HG02571 (cell line): ENCODE measurements at regions not wholly inside any gene's neighbourhood (a gene's known extent, or its start where the extent isn't known, plus 50 kb on each side); places are given as distances from the start of the nearest gene placed in this dataset.

Experiments used
- ATAC-seq: cut with Tn5 transposase; IDR thresholded peaks from one replicate; pipeline ENCODE4 v1.9.1; 2021; ENCODE audit warnings: mild to moderate bottlenecking, moderate library complexity; ENCODE audit not compliant: unreplicated experiment

DNA sequence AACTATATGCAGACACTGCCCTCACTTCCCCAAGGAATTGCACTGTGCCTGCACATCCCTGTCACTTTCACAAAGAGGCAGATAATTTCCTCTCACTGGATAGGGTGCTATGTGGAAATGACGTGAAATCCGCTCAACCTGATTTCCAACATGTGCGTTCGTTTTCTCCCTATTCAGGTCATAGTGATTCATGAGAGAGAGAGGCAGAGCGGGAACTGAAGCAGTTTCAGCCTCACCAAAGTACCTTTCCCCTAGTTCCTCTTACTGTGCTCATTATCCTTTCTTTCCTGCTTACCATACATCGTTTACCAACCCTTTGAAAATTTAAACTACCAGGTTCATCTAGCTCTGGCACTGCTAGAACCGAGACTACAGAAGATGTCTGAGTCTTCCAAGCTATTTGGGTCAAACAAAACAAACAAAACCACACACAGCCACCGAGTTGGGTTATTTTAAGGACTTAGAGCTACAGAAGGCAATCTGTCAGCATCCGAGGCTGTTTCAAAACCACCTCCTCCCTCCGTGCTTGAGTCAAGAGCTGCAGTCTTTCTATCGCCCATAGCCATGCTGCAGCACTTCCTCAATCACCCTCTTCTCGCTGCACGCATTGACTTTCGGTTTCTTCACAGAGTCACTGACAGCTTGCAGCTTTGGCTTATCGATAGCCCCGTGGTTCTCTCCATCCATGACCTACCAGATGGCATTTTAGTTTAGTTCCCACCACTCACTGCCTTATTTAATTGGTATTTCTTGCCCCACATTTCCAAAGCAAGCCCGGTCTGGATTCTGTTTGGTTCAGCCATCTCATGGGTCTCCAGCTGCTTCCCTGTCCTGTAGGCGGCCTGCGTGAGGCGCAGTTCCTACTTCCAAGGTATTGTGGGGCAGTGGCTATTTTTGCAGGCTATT is 1395.8 kb downstream of the EFNB2 start:
- ATAC-seq: peak; percentile 98

DNA sequence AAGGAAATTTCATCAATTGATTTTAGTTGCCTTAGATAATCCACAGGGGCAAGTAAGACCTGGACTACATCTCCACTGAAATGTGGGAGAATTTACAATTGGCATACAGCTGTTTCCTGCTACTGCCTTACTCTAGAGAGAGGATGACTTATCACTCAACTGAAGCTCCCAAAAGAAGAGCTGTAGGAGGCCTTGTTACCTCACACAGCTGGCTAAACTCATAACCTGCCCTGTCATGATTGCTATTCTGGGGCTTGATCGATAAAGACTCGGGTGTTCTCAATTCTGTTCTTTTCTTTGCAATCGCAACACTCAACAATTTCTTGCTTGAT is 1396.4 kb downstream of the EFNB2 start:
- peak; percentile 6 for ATAC-seq

DNA sequence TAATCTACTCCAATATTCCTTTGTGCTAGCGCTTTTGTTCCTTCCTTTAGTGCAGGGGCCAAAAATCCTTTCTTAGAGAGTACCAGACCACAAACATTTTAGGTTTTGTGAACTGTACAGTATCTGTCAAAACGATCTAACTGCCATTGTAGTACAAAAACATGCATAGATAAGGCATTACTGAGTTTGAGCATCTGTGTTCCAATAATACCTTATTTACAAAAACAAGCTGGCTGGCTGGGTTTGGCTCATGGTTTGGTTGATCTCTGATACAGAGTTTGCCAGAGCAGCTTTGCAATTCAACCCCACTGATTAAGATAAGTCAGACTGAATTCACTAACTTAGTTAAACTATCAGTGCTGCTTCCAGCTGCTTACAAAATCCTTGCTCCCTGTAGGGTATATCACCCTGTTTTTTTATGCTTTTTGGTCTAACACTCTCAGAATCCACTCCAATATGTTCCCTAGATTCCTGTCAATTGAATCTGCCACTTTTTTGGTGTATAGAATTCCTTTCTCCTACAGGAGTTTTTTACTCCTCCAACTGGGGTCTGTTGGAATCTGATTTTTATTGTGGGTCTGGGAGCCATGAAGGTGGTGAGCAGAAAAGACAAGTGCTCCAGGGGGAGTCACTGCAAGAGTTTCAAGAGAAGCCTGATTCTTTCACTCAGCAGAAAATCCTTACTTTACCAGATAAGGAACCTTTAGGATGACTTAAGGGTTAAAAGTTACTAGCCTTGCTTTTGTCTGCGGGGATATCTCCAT is 1399.4 kb downstream of the EFNB2 start:
- ATAC-seq: no peak

DNA sequence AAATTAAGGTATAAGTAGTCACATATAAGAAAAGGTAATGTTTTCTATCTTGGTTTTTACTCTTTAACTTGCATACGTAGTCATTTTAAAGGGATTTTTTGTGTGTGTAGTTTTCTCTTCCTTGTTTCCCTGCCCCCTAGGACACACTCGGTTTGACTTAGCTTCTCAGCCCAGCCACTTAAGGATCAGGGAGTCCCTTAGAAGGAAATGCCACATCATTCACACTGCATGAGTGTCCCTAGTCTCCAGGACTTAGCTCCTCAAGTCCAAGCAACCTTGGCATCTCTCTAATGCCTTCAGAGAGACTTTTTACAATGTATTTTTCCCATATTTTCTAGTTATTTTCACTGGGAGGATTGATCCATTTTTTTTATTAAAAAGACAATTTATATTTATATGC is 1407.7 kb downstream of the EFNB2 start:
- ATAC-seq: no peak

DNA sequence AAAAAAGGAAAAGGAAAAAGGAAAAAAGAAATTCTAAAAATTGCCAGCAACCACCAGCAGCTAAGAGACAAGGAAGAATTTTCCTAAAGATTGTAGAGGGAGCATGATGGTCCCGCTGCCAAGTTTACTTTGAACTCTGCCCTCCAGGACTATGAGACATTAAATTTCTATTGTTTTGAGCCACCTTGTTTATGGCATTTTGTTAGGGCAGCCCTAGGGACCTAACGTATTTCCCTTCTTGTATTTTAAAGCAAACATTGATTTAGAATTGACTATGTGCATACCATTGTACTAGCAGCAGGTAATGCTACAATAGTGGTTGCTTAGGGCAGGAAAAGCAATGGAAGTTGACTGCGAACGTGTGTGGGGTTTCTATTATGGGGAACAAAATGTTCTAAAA is 1414.2 kb downstream of the EFNB2 start:
- no peak for ATAC-seq

DNA sequence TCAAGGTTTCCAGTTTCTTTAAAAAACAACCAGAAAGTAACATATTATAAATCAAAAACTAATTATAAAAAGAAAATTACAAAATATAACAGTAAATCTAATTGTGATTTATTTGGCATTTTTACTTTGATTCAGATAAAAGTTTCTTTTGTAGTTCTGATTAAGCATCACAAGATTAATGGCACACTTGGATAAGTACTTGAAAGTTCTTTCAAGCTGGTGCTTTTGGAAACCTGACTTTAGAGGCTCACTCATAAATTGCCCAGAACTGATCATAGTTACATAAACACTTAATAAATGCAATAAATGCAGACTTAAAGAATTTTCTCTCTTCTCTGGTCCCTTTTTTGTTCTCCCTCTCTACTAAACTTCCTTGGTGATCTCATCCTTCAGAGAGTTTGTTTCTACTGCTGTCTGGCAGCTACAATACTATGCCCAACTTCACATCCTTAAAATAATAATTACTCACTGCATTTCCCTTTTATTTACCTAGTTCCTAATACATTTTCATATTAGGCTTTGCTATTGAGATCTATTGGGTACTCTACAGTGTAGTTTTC is 1417.0 kb downstream of the EFNB2 start:
- no peak for ATAC-seq

DNA sequence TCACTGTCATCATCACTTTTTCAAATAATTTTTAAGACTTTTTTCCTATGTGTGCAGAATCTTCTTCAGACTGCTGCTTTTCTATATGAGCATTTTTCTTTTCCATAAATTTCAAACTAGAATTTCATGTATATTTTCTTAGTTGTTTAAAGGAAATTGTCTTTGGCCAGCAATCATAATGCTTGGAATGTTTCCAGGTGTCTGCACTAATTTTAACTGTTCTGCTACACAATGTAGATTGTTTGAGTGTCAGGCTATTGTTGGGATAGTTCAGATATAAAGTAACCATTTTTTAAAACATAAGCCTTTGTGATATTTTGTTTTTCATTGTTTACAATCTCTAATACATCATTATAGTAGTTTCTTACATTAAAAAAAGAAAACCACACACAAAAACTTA is 1418.5 kb downstream of the EFNB2 start:
- ATAC-seq: no peak

DNA sequence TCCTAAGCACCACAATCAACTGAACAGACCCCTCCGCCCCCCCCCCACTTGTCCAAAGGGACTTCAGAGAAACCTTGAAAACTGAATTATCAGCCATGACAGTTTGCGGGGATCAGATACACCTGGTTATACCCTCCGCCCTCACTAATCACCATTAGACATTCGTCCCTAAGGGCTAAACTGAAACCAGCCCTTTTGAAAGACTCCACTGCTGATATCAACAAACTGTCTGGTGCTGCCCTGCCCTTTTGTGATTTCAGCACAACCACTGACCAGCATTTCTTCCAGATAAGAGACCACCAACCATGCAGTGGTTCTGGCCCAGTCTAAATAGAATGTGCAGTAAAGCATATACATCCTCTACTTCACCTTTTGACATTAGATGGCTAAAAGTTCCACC is 1422.9 kb downstream of the EFNB2 start:
- no peak for ATAC-seq

DNA sequence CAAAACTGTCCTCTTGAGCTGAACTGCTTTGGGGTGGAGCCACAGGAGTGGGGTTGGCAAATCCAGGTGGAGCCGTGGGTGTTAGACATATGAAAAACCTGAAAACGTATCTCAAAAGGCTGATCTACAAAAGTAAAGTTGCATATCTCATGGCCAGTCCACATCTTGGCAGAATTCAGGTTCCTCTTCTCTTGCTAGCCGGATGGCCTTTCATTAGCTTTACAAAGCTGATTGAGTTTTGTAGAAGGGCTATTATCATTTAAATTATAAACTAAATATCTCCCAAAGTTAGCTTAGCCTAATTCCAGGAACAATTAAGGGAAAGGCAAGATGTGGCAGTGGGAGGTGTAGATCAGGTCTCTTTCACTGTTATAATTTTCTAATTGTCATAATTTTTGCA is 1427.7 kb downstream of the EFNB2 start:
- ATAC-seq: no peak

DNA sequence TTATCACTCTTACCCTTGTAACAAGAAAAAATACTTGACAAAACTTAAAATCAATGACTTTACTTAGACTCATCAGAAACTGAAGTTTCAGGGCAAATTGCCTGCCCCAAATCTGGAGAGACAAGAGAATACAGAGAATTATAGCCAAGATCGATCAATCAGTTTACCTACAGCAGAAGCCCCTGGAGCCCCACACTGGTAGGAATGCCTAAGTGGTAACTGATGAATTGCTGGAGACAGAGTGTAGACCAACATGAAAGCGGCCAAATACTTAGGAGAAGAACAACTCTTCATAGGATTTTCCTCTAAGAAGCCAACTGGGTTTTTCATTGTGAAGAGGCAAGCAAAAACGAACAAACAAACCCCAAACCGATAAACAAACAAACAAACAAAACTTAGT is 1430.0 kb downstream of the EFNB2 start:
- no peak for ATAC-seq

DNA sequence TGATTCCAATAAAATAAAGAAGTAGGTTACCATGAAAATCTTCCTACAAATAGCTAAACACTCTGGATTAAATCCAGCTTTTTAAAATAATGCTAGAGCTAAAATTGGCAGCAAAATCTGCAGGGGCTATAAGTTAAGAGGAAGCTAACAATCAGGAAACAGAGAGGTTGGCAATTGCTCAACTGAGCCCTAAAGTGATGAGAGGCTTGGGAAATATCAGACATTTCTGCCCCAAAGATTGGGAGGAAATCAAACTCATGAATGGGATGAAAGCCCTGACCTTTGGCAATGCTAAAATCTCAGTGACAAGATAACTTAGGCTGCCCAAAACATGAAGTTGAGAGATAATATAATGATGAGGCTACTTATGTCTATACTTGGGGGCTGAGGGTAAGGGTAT is 1437.9 kb downstream of the EFNB2 start:
- no peak for ATAC-seq

DNA sequence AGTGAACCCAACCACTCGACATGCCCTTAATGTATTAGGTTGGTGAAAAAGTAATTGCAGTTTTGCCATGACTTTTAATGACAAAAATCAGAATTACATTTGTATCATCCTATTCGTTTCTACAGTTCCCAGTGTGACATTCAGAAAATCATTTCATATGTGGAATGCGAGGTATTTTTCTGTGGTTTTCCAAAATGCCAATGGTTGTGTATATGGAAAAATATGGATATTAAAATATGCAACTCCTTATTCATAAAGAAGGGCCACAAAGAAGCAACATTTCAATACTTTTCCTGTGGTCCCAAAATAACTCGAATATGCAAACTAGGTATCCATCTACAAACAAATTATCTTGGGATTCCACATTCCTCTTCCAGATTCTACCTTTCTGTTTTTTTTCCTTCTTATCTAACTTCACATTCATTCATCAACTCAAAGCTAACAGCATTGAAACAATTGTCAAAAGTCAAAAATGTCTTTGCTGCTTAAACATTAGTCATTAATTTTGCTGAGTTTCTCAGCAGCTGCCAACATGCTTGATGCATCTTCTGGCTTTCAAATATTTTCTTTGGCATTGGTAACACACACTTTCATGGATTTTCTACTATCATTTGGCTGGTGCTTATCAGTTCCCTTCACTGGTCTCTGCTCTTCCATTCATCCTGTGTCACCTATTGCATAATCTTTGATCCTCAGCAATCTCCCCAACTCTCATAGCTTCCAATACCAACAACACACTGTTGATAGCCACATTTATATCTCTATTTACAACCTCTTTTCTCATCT is 1445.4 kb downstream of the EFNB2 start:
- ATAC-seq: no peak

DNA sequence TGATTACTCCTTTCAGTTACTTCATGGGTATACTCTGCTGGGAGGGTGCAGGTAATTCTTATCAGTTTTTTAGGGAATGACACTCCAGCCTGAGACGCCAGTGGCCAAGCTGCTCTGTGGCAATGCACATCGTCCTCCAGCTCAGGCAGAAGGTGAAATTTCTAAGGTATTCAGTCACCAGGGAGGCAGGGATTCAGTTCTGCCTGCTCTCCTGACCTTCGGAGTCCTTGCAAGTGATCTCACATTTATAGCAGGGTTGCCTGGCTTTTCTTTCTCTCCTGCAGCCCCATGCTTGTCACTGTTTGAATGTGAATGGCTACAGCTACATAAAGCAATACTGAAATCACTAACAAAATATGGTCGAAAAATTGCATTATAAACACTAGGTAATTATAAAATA is 1447.5 kb downstream of the EFNB2 start:
- ATAC-seq: no peak

DNA sequence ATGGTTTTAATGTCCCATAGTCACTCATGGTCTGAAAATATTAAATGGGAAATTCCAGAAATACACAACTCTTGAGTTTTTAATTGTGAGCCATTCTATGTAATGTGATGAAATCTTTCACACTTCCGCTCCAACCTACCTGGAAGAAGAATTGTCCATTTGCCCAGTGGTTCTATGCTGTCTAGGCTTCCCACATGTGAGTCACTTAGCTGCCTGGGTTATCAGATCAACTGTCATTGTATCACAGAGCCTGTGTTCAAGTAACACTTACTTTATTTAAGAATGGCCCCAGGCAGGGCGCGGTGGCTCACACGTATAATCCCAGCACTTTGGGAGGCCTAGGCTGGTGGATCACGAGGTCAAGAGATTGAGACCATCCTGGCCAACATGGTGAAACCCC is 1450.5 kb downstream of the EFNB2 start:
- ATAC-seq: no peak

DNA sequence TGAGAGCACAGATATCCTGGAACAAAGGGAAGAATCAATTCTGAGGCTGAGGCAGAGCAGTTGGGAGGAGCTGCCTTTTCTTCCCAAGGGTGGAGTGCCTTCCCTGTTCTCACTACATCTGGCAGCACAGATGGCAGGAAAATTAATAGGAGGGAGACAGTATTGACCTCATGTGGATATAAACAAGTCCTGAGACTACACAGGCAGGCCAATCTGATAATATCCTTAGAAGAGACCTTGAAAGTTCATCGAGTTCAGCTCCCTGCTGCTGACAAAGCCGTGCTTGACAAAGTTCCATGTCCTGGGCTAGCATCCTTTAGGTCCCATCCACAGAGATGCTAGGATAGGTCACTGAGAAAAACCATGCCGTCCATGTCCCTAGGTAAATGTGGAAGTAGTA is 1451.5 kb downstream of the EFNB2 start:
- no peak for ATAC-seq

DNA sequence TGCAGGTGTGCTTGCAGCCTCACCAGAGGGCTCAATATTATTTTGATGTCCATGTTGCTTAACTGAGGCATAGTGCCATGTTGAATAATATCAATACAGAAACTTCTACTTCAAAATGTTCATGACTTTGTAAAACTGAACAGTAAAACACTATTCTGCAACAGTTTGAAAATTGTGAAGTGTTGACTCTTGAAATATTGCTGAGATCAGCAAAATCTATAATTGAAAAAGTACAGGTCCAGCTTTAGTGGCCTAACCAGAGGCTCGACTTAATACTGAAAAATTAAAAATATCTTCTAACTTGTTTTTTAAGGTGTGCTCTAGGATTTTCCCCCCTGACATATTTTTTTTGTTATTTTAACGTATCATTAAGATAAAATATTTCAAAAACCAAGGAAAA is 1460.7 kb downstream of the EFNB2 start:
- no peak for ATAC-seq

DNA sequence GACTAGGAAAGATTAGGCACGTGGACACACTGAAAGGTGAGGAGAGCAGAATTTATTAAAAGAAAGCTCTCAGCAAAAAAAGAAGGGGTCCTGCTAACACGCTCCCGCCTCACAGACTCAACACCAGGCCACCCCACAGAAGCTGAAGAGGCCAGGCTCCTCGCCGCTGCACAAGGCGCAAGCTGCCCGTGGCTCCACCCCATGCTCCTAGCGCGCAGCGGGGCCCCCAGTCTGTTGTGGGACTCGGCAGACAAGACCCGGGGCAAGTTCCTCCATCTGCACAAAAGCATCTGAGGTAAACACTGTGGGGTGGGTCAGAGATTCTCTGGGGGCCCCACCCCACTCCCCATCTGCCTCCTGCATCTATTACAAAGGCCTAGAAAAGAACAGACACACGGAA is 1462.4 kb downstream of the EFNB2 start:
- ATAC-seq: no peak

DNA sequence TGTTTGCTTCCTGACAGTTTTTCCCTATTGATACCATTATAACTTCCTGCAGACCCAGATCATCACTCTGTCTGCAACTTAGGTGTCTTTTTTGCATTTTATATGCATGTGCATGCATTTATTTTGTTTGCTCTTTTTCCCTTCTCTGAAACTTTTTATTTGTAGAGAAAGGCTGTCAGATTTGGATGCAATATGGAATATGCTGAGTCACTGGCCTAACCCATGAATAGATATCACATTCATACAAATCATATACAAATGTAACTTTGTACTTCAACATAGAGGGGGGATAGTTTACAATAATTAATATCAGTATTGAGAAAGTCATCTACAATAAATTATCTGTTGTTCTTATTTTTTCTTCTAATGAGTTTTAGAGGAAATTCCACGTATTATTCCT is 1465.0 kb downstream of the EFNB2 start:
- no peak for ATAC-seq

DNA sequence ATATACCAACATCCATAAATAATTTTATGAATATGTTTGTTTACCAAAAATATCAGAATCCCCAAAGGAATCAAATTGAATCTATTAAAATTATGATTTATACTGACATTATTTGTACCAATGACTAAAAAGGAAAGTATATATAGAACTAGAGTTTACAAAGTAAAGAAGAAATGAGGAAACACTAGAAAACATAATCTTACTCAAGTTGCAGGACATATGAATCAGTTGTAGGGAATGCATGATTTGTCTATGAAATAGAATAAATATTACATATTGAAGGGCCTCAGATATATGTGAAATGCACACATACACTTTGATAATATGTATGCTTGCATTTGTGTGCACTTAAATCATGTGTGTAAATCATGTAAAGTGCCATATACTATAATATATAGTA is 1466.4 kb downstream of the EFNB2 start:
- ATAC-seq: no peak

DNA sequence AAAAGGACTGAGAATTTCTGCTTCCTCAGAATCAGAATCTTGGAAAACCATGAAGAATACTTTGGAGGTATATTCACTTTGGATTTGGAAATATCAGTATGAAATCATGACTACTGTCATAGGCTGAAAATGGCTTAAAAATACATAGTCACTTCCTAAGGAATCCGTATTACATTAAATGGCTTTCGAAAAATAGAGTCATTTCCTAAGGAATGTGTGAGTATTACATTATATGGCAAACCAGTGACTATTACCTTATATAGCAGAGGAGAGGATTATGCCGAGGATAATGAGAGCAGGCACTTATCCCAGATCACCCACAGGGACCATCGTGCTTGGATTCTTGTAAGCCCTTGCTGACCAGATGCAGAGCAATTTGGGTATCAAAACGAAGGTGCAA is 1471.8 kb downstream of the EFNB2 start:
- ATAC-seq: no peak

DNA sequence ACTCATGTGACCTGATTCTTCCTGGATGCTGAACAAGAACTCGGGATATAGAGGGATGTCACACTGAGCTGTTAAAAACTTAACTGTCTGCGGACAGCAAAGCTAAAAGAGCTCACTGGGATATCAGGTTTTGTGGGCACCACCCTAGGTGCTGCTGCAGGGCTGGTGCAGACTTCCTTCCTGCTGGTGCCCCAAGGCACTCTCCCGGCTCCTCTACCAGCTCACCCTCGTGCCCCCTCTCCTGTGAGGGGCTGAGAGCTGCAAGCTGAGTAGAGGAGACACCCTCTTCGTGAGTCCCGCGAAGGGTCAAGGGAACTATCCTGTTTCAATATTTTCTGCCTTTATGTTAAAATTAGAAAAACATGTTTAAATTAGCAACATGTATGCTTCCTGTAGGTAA is 1475.7 kb downstream of the EFNB2 start:
- no peak for ATAC-seq
